ENCODE measurements at regions not wholly inside any gene's neighbourhood (a gene's known extent, or its start where the extent isn't known, plus 50 kb on each side); places are given as distances from the start of the nearest gene placed in this dataset.

DNA sequence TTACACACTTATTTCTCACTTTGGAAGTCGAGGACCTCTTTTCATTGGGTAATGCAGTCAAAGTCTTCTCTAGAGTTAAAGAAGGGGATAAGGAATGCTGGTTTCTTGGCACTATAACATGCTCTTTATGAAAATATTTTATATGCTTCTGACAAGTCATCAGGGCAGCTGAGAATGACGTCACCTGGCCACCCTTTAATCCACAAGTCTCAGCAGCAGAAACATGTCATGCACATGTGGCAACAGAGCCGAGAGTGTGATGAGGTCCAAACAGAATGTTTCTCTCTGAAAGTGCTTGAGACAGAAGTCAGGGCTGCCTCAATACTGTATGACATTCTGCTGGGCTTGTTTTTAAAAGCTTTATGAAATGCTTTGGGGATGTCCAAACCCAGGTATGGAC, 63.5 kb upstream of the C10orf90 start:
- TF ChIP-seq, protein P1, sequence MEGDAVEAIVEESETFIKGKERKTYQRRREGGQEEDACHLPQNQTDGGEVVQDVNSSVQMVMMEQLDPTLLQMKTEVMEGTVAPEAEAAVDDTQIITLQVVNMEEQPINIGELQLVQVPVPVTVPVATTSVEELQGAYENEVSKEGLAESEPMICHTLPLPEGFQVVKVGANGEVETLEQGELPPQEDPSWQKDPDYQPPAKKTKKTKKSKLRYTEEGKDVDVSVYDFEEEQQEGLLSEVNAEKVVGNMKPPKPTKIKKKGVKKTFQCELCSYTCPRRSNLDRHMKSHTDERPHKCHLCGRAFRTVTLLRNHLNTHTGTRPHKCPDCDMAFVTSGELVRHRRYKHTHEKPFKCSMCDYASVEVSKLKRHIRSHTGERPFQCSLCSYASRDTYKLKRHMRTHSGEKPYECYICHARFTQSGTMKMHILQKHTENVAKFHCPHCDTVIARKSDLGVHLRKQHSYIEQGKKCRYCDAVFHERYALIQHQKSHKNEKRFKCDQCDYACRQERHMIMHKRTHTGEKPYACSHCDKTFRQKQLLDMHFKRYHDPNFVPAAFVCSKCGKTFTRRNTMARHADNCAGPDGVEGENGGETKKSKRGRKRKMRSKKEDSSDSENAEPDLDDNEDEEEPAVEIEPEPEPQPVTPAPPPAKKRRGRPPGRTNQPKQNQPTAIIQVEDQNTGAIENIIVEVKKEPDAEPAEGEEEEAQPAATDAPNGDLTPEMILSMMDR (IDR thresholded peaks at IDR 0.05) = no peak
- TF ChIP-seq POLR2AphosphoS5 (IDR thresholded peaks at IDR 0.05) (no peak), POLR2A (IDR thresholded peaks at IDR 0.05) (no peak), EP300 (IDR thresholded peaks at IDR 0.05) (no peak)
